LHCN-M2 (cell line): ENCODE measurements at regions not wholly inside any gene's neighbourhood (a gene's known extent, or its start where the extent isn't known, plus 50 kb on each side); places are given as distances from the start of the nearest gene placed in this dataset.

Experiments
- DNase-seq: peaks from one replicate; pipeline ENCODE4 v3.0.0-alpha.2; 2012; ENCODE audit warnings: low read depth

GRCh38 chr9:1959371-1959770, 55.8 kb upstream of the SMARCA2 start:
- DNase-seq, result no peak

GRCh38 chr9:1960342-1961042, 54.7 kb upstream of the SMARCA2 start:
- no peak for DNase-seq

- DNase-seq, result no peak
These were observed 53.0 kb upstream of the SMARCA2 start for GRCh38 chr9:1962122-1962521.

- no peak for DNase-seq
These were observed 52.5 kb upstream of the SMARCA2 start for GRCh38 chr9:1962588-1963106.

- DNase-seq, result no peak
These were observed 51.1 kb upstream of the SMARCA2 start for GRCh38 chr9:1964093-1964492.
